ENCODE measurements at regions not wholly inside any gene's neighbourhood (a gene's known extent, or its start where the extent isn't known, plus 50 kb on each side); places are given as distances from the start of the nearest gene placed in this dataset.

- DNase-seq (no peak), ATAC-seq (peak; percentile 37)
- peak overlapping the region; percentile 3 for H3K4me3 Mint-ChIP-seq
- peaks cover 16% of the 10 kb centered on the region for H3K4me1 Mint-ChIP-seq
- H3K27ac Mint-ChIP-seq: no peak overlapping the region
- peaks cover 4% of the 10 kb centered on the region for H3K27me3 Mint-ChIP-seq
- no peaks in the 10 kb centered on the region for H3K36me3 Mint-ChIP-seq (ENCODE audit: low read depth)
- H3K9me3 ChIP-seq (ENCODE audit: control insufficient read depth, low read length, poor library complexity, severe bottlenecking): no peaks in the 10 kb centered on the region
Measured at GRCh38 chr1:98323906-98324358, 337.6 kb upstream of the SNX7 start.

DNA sequence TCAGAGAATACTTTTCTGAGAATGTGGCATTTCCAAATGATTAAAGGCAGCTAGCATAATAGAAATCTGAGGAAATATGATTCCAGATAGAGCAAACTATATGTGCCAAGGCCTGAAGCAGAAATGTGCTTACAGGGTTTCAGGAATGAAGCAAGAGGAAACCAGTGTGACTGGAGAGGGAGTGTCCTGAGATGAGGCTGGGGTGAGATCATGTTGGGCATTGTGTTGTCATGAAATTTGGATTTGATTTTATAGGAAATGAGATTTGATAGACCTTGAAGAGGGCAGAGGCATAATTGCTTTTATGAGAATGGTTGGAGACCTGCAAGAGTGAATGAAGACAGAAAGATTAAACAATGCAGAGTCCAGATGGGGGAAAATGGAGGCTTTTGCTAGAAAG, 338.1 kb upstream of the SNX7 start:
- no peaks in the 10 kb centered on the region for H3K27me3 Mint-ChIP-seq
- no peak for DNase-seq
- peak overlapping the region; percentile 3 for H3K4me3 Mint-ChIP-seq
- peaks cover 13% of the 10 kb centered on the region for H3K4me1 Mint-ChIP-seq
- H3K9me3 ChIP-seq (ENCODE audit: control insufficient read depth, low read length, poor library complexity, severe bottlenecking): no peaks in the 10 kb centered on the region
- ATAC-seq: no peak
- H3K36me3 Mint-ChIP-seq (ENCODE audit: low read depth): no peaks in the 10 kb centered on the region
- no peak overlapping the region for H3K27ac Mint-ChIP-seq

DNA sequence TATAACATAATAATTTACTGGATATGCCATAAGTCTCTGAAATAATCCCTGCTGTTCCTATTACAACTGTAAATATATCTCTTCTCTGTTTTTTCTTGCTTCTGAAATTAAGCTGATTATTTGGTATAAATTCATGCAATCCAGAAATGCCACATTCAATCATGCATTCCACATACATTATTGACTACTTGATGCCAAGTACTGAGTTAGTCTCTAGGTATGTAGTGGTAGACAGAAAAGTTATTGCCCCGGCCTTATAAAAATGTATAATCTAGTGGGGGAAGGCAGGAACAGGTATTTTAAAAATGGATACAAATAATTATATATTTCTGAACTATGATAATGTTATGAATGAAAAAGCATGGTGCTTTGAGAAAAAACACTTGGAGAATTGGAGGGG, 338.6 kb upstream of the SNX7 start:
- Mint-ChIP-seq H3K27ac (no peak overlapping the region), H3K4me3 (no peak overlapping the region), H3K27me3 (no peaks in the 10 kb centered on the region), H3K4me1 (peaks cover 13% of the 10 kb centered on the region), H3K36me3 (ENCODE audit: low read depth) (no peaks in the 10 kb centered on the region)
- H3K9me3 ChIP-seq (ENCODE audit: control insufficient read depth, low read length, poor library complexity, severe bottlenecking): no peaks in the 10 kb centered on the region
- ATAC-seq: no peak
- DNase-seq: no peak

- Mint-ChIP-seq H3K4me3 (no peak overlapping the region), H3K36me3 (ENCODE audit: low read depth) (no peaks in the 10 kb centered on the region), H3K27ac (no peak overlapping the region), H3K27me3 (no peaks in the 10 kb centered on the region), H3K4me1 (peaks cover 13% of the 10 kb centered on the region)
- no peak for DNase-seq
- H3K9me3 ChIP-seq (ENCODE audit: control insufficient read depth, low read length, poor library complexity, severe bottlenecking): no peaks in the 10 kb centered on the region
- ATAC-seq: no peak
Measured at GRCh38 chr1:98322086-98322485, 339.4 kb upstream of the SNX7 start.

DNA sequence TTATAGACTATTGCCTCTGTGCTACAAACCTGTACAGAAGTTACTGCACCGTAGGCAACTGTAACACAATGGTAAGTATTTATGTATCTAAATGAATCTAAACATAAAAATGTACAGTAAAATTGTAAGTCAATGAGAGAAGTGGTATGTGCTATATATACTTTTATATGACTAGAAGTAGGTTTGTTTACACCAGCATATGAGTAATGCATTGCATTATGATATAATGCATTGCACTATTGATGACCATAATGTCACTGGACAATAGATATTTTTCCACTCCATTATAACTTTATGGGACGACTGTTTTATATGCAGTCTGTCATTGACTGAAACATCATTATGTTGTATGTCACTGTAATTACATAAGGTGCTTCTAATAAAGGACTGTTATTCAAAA, 340.3 kb upstream of the SNX7 start:
- ATAC-seq (no peak), DNase-seq (no peak)
- no peaks in the 10 kb centered on the region for H3K27me3 Mint-ChIP-seq
- no peaks in the 10 kb centered on the region for H3K36me3 Mint-ChIP-seq (ENCODE audit: low read depth)
- H3K27ac Mint-ChIP-seq: no peak overlapping the region
- no peaks in the 10 kb centered on the region for H3K9me3 ChIP-seq (ENCODE audit: control insufficient read depth, low read length, poor library complexity, severe bottlenecking)
- no peak overlapping the region for H3K4me3 Mint-ChIP-seq
- H3K4me1 Mint-ChIP-seq: peaks cover 13% of the 10 kb centered on the region

DNA sequence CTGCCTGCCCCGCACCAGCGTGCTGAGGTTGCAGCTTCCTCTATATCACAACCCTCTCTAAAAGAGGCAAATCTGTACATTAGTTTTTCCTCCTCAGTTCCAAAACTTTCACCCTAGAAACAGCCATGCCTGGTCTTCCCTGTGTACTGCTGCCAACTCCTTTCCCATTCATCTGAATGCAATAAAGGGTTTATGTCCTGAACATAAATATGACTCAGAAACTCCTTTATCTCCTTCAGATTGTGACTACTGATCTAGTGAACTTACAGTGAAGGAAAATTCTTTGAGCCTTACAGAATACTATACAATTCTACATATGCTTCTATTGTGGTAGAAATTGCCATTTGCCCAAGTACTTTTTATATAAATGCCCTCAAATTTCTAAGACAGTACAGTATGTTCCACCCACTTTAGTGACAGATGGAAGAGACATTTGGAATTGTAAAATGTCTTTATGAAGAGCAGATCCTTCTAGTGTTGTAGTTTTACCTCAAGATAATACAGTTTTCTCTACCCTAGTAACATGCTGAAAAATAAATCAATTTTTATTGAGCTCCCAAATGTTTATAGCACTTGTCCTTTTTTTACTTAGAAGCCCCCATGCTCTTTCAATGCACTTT, 345.1 kb upstream of the SNX7 start:
- no peaks in the 10 kb centered on the region for H3K36me3 Mint-ChIP-seq (ENCODE audit: low read depth)
- no peak for ATAC-seq
- no peaks in the 10 kb centered on the region for H3K9me3 ChIP-seq (ENCODE audit: control insufficient read depth, low read length, poor library complexity, severe bottlenecking)
- H3K27me3 Mint-ChIP-seq: no peaks in the 10 kb centered on the region
- no peak for DNase-seq
- no peaks in the 10 kb centered on the region for H3K4me1 Mint-ChIP-seq
- no peak overlapping the region for H3K4me3 Mint-ChIP-seq
- H3K27ac Mint-ChIP-seq: no peak overlapping the region

- DNase-seq (no peak), ATAC-seq (no peak)
- H3K27ac Mint-ChIP-seq: no peak overlapping the region
- no peaks in the 10 kb centered on the region for H3K4me1 Mint-ChIP-seq
- H3K9me3 ChIP-seq (ENCODE audit: control insufficient read depth, low read length, poor library complexity, severe bottlenecking): no peaks in the 10 kb centered on the region
- no peak overlapping the region for H3K4me3 Mint-ChIP-seq
- no peaks in the 10 kb centered on the region for H3K27me3 Mint-ChIP-seq
- H3K36me3 Mint-ChIP-seq (ENCODE audit: low read depth): no peaks in the 10 kb centered on the region
Measured at GRCh38 chr1:98315309-98315708, 346.2 kb upstream of the SNX7 start.

DNA sequence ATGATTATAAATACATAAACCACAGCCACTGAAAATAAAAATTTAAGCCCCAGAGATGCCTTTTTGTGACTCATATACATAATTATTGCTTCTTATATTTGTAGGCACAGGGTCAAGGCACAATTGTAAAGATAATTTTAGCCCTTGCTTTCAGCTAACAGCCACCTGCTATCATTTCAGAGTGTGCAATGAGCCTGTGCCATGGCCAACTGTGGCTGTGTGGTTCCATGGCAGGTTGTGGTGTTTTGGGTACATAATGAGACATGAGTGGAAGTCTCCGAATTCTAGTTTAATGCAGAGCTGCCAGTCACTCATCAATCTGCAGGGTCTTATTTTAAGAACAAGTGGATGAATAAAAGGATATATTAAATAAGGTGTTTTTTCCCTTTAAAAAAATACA, 346.9 kb upstream of the SNX7 start:
- Mint-ChIP-seq H3K4me1 (no peaks in the 10 kb centered on the region), H3K36me3 (ENCODE audit: low read depth) (no peaks in the 10 kb centered on the region), H3K27me3 (no peaks in the 10 kb centered on the region), H3K4me3 (no peak overlapping the region), H3K27ac (no peak overlapping the region)
- no peaks in the 10 kb centered on the region for H3K9me3 ChIP-seq (ENCODE audit: control insufficient read depth, low read length, poor library complexity, severe bottlenecking)
- ATAC-seq (no peak), DNase-seq (no peak)

- Mint-ChIP-seq H3K36me3 (ENCODE audit: low read depth) (no peaks in the 10 kb centered on the region), H3K4me3 (no peak overlapping the region), H3K27ac (no peak overlapping the region), H3K4me1 (no peaks in the 10 kb centered on the region), H3K27me3 (no peaks in the 10 kb centered on the region)
- no peaks in the 10 kb centered on the region for H3K9me3 ChIP-seq (ENCODE audit: control insufficient read depth, low read length, poor library complexity, severe bottlenecking)
- ATAC-seq: no peak
- DNase-seq: no peak
Measured at GRCh38 chr1:98306517-98307089, 354.9 kb upstream of the SNX7 start.

DNA sequence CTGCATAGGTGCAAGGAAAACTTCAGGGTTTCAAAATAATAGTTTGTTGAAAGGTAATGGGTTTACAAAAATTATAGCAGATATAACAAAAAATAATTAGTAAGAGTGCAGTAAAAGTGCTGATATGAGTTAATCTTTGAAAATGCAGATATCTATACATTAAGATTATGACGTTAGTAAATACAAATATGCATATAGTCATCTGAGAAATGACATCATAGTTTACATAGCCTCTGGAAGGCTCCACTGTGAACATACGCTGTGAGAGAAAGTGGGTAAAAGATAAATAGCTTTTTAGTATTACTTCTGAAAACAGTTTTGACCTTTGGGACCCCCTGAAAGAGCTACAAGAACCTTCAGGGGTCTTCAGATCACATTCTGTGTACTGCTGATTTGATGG, 356.2 kb upstream of the SNX7 start:
- Mint-ChIP-seq H3K36me3 (ENCODE audit: low read depth) (no peaks in the 10 kb centered on the region), H3K27me3 (no peaks in the 10 kb centered on the region), H3K4me1 (no peaks in the 10 kb centered on the region), H3K27ac (no peak overlapping the region), H3K4me3 (no peak overlapping the region)
- ATAC-seq (no peak), DNase-seq (no peak)
- no peaks in the 10 kb centered on the region for H3K9me3 ChIP-seq (ENCODE audit: control insufficient read depth, low read length, poor library complexity, severe bottlenecking)

DNA sequence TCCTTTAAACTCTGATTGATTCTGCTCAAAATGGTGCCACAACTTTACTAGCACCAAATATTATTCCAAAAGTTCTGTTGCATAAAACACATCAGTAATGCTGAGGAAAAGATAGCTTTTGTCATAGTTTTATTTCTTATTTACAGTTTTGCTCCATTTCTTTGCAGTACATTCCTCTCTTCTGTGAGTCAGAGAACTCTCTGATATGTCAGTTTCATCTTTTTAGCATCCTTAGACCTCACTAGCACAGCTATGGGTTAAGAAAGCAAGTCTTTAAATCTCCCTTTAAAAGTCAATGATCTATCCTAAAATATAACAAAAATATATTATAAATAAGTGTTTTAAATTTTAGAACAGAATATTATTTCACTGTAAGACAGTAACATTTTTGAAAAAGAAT, 356.6 kb upstream of the SNX7 start:
- H3K4me1 Mint-ChIP-seq: no peaks in the 10 kb centered on the region
- no peak overlapping the region for H3K4me3 Mint-ChIP-seq
- no peak overlapping the region for H3K27ac Mint-ChIP-seq
- no peak for ATAC-seq
- no peaks in the 10 kb centered on the region for H3K9me3 ChIP-seq (ENCODE audit: control insufficient read depth, low read length, poor library complexity, severe bottlenecking)
- DNase-seq: no peak
- no peaks in the 10 kb centered on the region for H3K36me3 Mint-ChIP-seq (ENCODE audit: low read depth)
- no peaks in the 10 kb centered on the region for H3K27me3 Mint-ChIP-seq

DNA sequence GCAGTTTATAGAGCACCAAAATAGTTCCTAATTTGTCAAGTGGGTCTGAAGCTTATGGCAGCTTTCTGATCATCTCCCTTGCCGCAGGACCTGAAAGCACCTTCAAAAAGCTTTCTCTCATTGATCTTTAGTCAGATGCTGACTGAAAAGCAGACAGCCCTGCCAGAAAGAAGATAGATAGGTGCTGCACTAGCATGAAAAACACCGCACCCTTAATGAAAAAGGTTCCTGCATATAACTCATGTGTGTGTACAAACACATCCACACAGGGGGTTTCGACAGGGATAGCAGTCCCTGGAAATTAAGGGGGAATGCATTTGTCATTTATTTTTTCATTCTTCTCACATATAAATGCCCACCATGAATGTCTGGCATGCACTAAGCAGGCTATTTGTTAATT, 361.7 kb upstream of the SNX7 start:
- Mint-ChIP-seq H3K27ac (no peak overlapping the region), H3K4me1 (no peaks in the 10 kb centered on the region), H3K4me3 (no peak overlapping the region), H3K36me3 (ENCODE audit: low read depth) (no peaks in the 10 kb centered on the region), H3K27me3 (no peaks in the 10 kb centered on the region)
- DNase-seq: no peak
- no peak for ATAC-seq
- H3K9me3 ChIP-seq (ENCODE audit: control insufficient read depth, low read length, poor library complexity, severe bottlenecking): no peaks in the 10 kb centered on the region

DNA sequence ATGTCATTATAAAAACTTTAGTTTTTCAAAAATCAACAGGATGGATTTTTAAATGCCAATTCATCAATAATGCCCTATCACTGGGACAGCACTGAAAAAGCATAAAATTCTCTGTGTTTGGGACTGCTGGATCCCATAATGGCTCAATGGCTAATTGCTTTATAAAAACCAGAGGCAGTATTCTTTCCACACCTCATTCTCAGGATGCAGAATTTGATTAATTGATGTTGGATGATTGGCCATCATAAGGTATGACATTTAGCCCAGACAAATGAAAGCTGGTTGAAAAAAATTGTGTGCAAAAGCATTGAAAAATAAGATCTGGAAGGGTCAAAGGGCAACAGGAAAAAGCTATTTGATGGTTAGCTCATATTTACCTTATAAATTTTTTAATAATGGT, 362.2 kb upstream of the SNX7 start:
- Mint-ChIP-seq H3K4me3 (no peak overlapping the region), H3K27ac (no peak overlapping the region), H3K4me1 (no peaks in the 10 kb centered on the region)

DNA sequence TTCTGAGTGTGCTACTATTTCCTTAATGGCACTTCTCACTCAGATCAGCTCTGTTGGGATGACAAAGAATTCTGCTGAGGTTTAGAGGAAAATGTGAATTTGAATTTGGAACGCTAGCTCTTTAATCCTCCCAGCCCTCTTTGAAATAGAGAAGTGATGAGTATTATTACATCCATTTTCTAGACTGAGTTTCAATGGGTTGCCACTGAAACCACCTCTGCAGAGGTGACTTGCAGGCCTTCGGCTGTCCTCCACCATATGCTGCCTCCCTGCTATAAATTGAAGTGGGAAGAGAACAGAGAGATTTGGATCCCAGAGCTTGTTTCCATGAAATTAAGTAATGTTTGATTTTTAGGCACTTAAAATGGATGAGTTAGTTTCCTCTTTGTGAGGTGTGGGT, 363.2 kb upstream of the SNX7 start:
- DNase-seq: no peak
- no peaks in the 10 kb centered on the region for H3K9me3 ChIP-seq (ENCODE audit: control insufficient read depth, low read length, poor library complexity, severe bottlenecking)
- no peak for ATAC-seq
- Mint-ChIP-seq H3K4me1 (no peaks in the 10 kb centered on the region), H3K27ac (no peak overlapping the region), H3K36me3 (ENCODE audit: low read depth) (no peaks in the 10 kb centered on the region), H3K27me3 (no peaks in the 10 kb centered on the region), H3K4me3 (no peak overlapping the region)

More for the DNA sequence above, 362.2 kb upstream of the SNX7 start:
- H3K36me3 Mint-ChIP-seq (ENCODE audit: low read depth): no peaks in the 10 kb centered on the region
- H3K9me3 ChIP-seq (ENCODE audit: control insufficient read depth, low read length, poor library complexity, severe bottlenecking): no peaks in the 10 kb centered on the region
- no peaks in the 10 kb centered on the region for H3K27me3 Mint-ChIP-seq
- ATAC-seq (no peak), DNase-seq (no peak)
